ENCODE measurements at regions not wholly inside any gene's neighbourhood (a gene's known extent, or its start where the extent isn't known, plus 50 kb on each side); places are given as distances from the start of the nearest gene placed in this dataset.

GRCh38 chr5:123803359-123803758 lies 291.4 kb downstream of the CSNK1G3 start:
- Histone ChIP-seq H3K27me3 (ENCODE audit: control insufficient read depth in 2 of 2, insufficient read depth in 2 of 2, low read length in 2 of 2) (no peaks in the 10 kb centered on the region), H3K4me2 (ENCODE audit: insufficient read depth, low read length) (no peak overlapping the region), H3K4me3 (no peak overlapping the region), H3K36me3 (ENCODE audit: control insufficient read depth, insufficient read depth, low read length) (no peaks in the 10 kb centered on the region), H3K27ac (ENCODE audit: extremely low read depth, low read depth, low read length) (no peak overlapping the region), H3K4me1 (replicated peaks in 1 of 2; ENCODE audit: control insufficient read depth in 2 of 2, insufficient read depth in 2 of 2, low read length in 2 of 2) (no peaks in the 10 kb centered on the region), H3K79me2 (ENCODE audit: control insufficient read depth, insufficient read depth, low read length) (no peaks in the 10 kb centered on the region), H3K9me3 (replicated peaks; ENCODE audit: control insufficient read depth, insufficient read depth, low read depth, low read length) (no peaks in the 10 kb centered on the region; the same call in 1 of the 2 replicates), H4K20me1 (replicated peaks; ENCODE audit: control insufficient read depth, insufficient read depth, low read length) (no peaks in the 10 kb centered on the region), H3K9me1 (ENCODE audit: control insufficient read depth, insufficient read depth, low read length) (no peaks in the 10 kb centered on the region), H2AFZ (ENCODE audit: low read depth, low read length) (no peak overlapping the region), H3K9ac (ENCODE audit: insufficient read depth in 1 of 2, low read depth in 2 of 2, low read length in 2 of 2) (no peak overlapping the region)
- intact Hi-C loops (cut with micrococcal nuclease) = no loop called here
- no peak for TF ChIP-seq ETV1 (tag; conservative IDR thresholded peaks at IDR 0.05; ENCODE audit: low read depth)
- in situ Hi-C loops (cut with MboI) = no loop called here
- BruUV-seq (replicated peaks) = no TSS peak
- ChIA-PET CTCF (ENCODE audit: low intra/inter-chr PET ratio) (no interaction called here), POLR2A (no interaction called here)
- DNase-seq (ENCODE audit: extremely low read depth in 1 of 4, low spot score in 3 of 4) (no peak), ATAC-seq (no peak), FAIRE-seq (no peak)
- 0% methylated on average over 3 of the region's 3 CpGs for WGBS (ENCODE audit: insufficient coverage, low coverage, missing lambda C conversion rate)

GRCh38 chr5:123802298-123802951 lies 290.4 kb downstream of the CSNK1G3 start:
- ChIA-PET CTCF (ENCODE audit: low intra/inter-chr PET ratio) (no interaction called here), POLR2A (no interaction called here)

More at GRCh38 chr5:123802298-123802951, 290.4 kb downstream of the CSNK1G3 start:
- Histone ChIP-seq H3K4me3 (no peak overlapping the region), H3K9me1 (ENCODE audit: control insufficient read depth, insufficient read depth, low read length) (no peaks in the 10 kb centered on the region), H3K27me3 (ENCODE audit: control insufficient read depth in 2 of 2, insufficient read depth in 2 of 2, low read length in 2 of 2) (no peaks in the 10 kb centered on the region), H3K79me2 (ENCODE audit: control insufficient read depth, insufficient read depth, low read length) (no peaks in the 10 kb centered on the region), H3K9ac (ENCODE audit: insufficient read depth in 1 of 2, low read depth in 2 of 2, low read length in 2 of 2) (no peak overlapping the region), H3K9me3 (replicated peaks; ENCODE audit: control insufficient read depth, insufficient read depth, low read depth, low read length) (no peaks in the 10 kb centered on the region; the same call in 1 of the 2 replicates), H3K27ac (ENCODE audit: extremely low read depth, low read depth, low read length) (no peak overlapping the region), H4K20me1 (replicated peaks; ENCODE audit: control insufficient read depth, insufficient read depth, low read length) (no peaks in the 10 kb centered on the region), H2AFZ (ENCODE audit: low read depth, low read length) (no peak overlapping the region), H3K4me1 (replicated peaks in 1 of 2; ENCODE audit: control insufficient read depth in 2 of 2, insufficient read depth in 2 of 2, low read length in 2 of 2) (no peaks in the 10 kb centered on the region), H3K4me2 (ENCODE audit: insufficient read depth, low read length) (no peak overlapping the region), H3K36me3 (ENCODE audit: control insufficient read depth, insufficient read depth, low read length) (no peaks in the 10 kb centered on the region)
- DNase-seq (ENCODE audit: extremely low read depth in 1 of 4, low spot score in 3 of 4) (no peak), FAIRE-seq (no peak), ATAC-seq (no peak)
- BruUV-seq (replicated peaks) = no TSS peak
- TF ChIP-seq MAZ (CRISPR knock-in tag; conservative IDR thresholded peaks at IDR 0.05 in 1 of 2, IDR thresholded peaks at IDR 0.05 in 1 of 2) = no peak
- no peak for TF ChIP-seq YY1 (IDR thresholded peaks at IDR 0.05; ENCODE audit: borderline replicate concordance in 1 of 3, control insufficient read depth in 1 of 3, extremely low read depth in 1 of 3, insufficient read depth in 3 of 3, insufficient read length in 1 of 3, insufficient replicate concordance in 2 of 3, low read depth in 1 of 3, low read length in 2 of 3)
- TF ChIP-seq FOXM1 (IDR thresholded peaks at IDR 0.05; ENCODE audit: low read depth) = no peak
- TF ChIP-seq FOXM1 (CRISPR knock-in tag; IDR thresholded peaks at IDR 0.05; ENCODE audit: low read depth) = no peak
- TF ChIP-seq ZNF583 (CRISPR knock-in tag; IDR thresholded peaks at IDR 0.05) = no peak
- TF ChIP-seq SRSF3 (IDR thresholded peaks at IDR 0.05; ENCODE audit: insufficient read depth, low read length) = no peak
- TF ChIP-seq ELF1 (tag; IDR thresholded peaks at IDR 0.05) = no peak
- intact Hi-C loops (cut with micrococcal nuclease) = no loop called here
- WGBS (ENCODE audit: insufficient coverage, low coverage, missing lambda C conversion rate) = 0% methylated on average over 4 of the region's 4 CpGs
- in situ Hi-C loops (cut with MboI) = no loop called here

Measured in K562 (cell line).